Rectal smooth muscle tissue (tissue), 1 donor: ENCODE measurements at regions not wholly inside any gene's neighbourhood (a gene's known extent, or its start where the extent isn't known, plus 50 kb on each side); places are given as distances from the start of the nearest gene placed in this dataset.

Source experiments
- H3K27ac ChIP-seq: one replicate; pipeline ENCODE4 v1.7.0; 2013; ENCODE audit warnings: low read depth, low read length, inconsistent platforms
- H3K27me3 ChIP-seq: one replicate; pipeline ENCODE4 v1.7.0; 2013; ENCODE audit warnings: low read length; ENCODE audit not compliant: control insufficient read depth, insufficient read depth
- H3K36me3 ChIP-seq: one replicate; pipeline ENCODE4 v1.7.0; 2013; ENCODE audit warnings: low read length; ENCODE audit not compliant: control insufficient read depth, insufficient read depth
- H3K4me1 ChIP-seq: one replicate; pipeline ENCODE4 v1.7.0; 2013; ENCODE audit warnings: low read length; ENCODE audit not compliant: control insufficient read depth, insufficient read depth
- H3K4me3 ChIP-seq: one replicate; pipeline ENCODE4 v1.7.0; 2013; ENCODE audit warnings: low read length
- H3K9ac ChIP-seq: one replicate; pipeline ENCODE4 v1.7.0; 2013; ENCODE audit warnings: low read length

GRCh38 chr14:28468191-28469151 lies 298.1 kb upstream of the FOXG1 start:
- H3K9ac ChIP-seq: no peak overlapping the region
- H3K36me3 ChIP-seq: no peaks in the 10 kb centered on the region
- no peaks in the 10 kb centered on the region for H3K4me1 ChIP-seq
- H3K27ac ChIP-seq: no peak overlapping the region
- H3K4me3 ChIP-seq: no peak overlapping the region
- no peaks in the 10 kb centered on the region for H3K27me3 ChIP-seq

GRCh38 chr14:28482251-28483040 lies 284.1 kb upstream of the FOXG1 start:
- Histone ChIP-seq H3K36me3 (no peaks in the 10 kb centered on the region), H3K9ac (no peak overlapping the region), H3K27me3 (no peaks in the 10 kb centered on the region), H3K27ac (no peak overlapping the region), H3K4me1 (no peaks in the 10 kb centered on the region), H3K4me3 (no peak overlapping the region)

GRCh38 chr14:28483506-28483905 lies 283.1 kb upstream of the FOXG1 start:
- no peaks in the 10 kb centered on the region for H3K4me1 ChIP-seq
- H3K36me3 ChIP-seq: no peaks in the 10 kb centered on the region
- H3K27ac ChIP-seq: no peak overlapping the region
- H3K9ac ChIP-seq: no peak overlapping the region
- no peak overlapping the region for H3K4me3 ChIP-seq
- no peaks in the 10 kb centered on the region for H3K27me3 ChIP-seq

GRCh38 chr14:28488684-28489083 lies 277.9 kb upstream of the FOXG1 start:
- H3K27me3 ChIP-seq: no peaks in the 10 kb centered on the region
- no peak overlapping the region for H3K4me3 ChIP-seq
- no peaks in the 10 kb centered on the region for H3K36me3 ChIP-seq
- H3K4me1 ChIP-seq: no peaks in the 10 kb centered on the region
- H3K9ac ChIP-seq: no peak overlapping the region
- no peak overlapping the region for H3K27ac ChIP-seq

- no peak overlapping the region for H3K9ac ChIP-seq
- no peak overlapping the region for H3K4me3 ChIP-seq
- no peaks in the 10 kb centered on the region for H3K36me3 ChIP-seq
- no peaks in the 10 kb centered on the region for H3K4me1 ChIP-seq
- no peak overlapping the region for H3K27ac ChIP-seq
- H3K27me3 ChIP-seq: no peaks in the 10 kb centered on the region
These were observed 273.1 kb upstream of the FOXG1 start for GRCh38 chr14:28493516-28493915.

- Histone ChIP-seq H3K27me3 (no peaks in the 10 kb centered on the region), H3K9ac (no peak overlapping the region), H3K36me3 (no peaks in the 10 kb centered on the region), H3K4me1 (no peaks in the 10 kb centered on the region), H3K4me3 (no peak overlapping the region), H3K27ac (no peak overlapping the region)
These were observed 272.4 kb upstream of the FOXG1 start for GRCh38 chr14:28494196-28494595.

- no peaks in the 10 kb centered on the region for H3K27me3 ChIP-seq
- H3K27ac ChIP-seq: no peak overlapping the region
- no peak overlapping the region for H3K9ac ChIP-seq
- H3K36me3 ChIP-seq: no peaks in the 10 kb centered on the region
- no peaks in the 10 kb centered on the region for H3K4me1 ChIP-seq
- H3K4me3 ChIP-seq: no peak overlapping the region
These were observed 270.2 kb upstream of the FOXG1 start for GRCh38 chr14:28496364-28496763.

- H3K4me3 ChIP-seq: no peak overlapping the region
These were observed 264.1 kb upstream of the FOXG1 start for GRCh38 chr14:28502517-28502916.

GRCh38 chr14:28515571-28515970 lies 251.0 kb upstream of the FOXG1 start:
- Histone ChIP-seq H3K36me3 (no peaks in the 10 kb centered on the region), H3K27me3 (no peaks in the 10 kb centered on the region), H3K4me3 (no peak overlapping the region), H3K27ac (no peak overlapping the region), H3K9ac (no peak overlapping the region), H3K4me1 (no peaks in the 10 kb centered on the region)

More at GRCh38 chr14:28502517-28502916, 264.1 kb upstream of the FOXG1 start:
- Histone ChIP-seq H3K27ac (no peak overlapping the region), H3K4me1 (no peaks in the 10 kb centered on the region), H3K27me3 (no peaks in the 10 kb centered on the region), H3K9ac (no peak overlapping the region), H3K36me3 (no peaks in the 10 kb centered on the region)

GRCh38 chr14:28536889-28537288 lies 229.7 kb upstream of the FOXG1 start:
- no peak overlapping the region for H3K27ac ChIP-seq
- H3K27me3 ChIP-seq: no peaks in the 10 kb centered on the region
- H3K4me1 ChIP-seq: no peaks in the 10 kb centered on the region
- no peaks in the 10 kb centered on the region for H3K36me3 ChIP-seq
- H3K4me3 ChIP-seq: no peak overlapping the region
- H3K9ac ChIP-seq: no peak overlapping the region

GRCh38 chr14:28542040-28542439 lies 224.5 kb upstream of the FOXG1 start:
- Histone ChIP-seq H3K4me3 (no peak overlapping the region), H3K27me3 (no peaks in the 10 kb centered on the region), H3K36me3 (no peaks in the 10 kb centered on the region)

GRCh38 chr14:28565345-28565744 lies 201.2 kb upstream of the FOXG1 start:
- no peaks in the 10 kb centered on the region for H3K4me1 ChIP-seq
- no peak overlapping the region for H3K27ac ChIP-seq
- H3K9ac ChIP-seq: no peak overlapping the region
- no peak overlapping the region for H3K4me3 ChIP-seq
- H3K36me3 ChIP-seq: no peaks in the 10 kb centered on the region
- no peaks in the 10 kb centered on the region for H3K27me3 ChIP-seq

More at GRCh38 chr14:28542040-28542439, 224.5 kb upstream of the FOXG1 start:
- Histone ChIP-seq H3K9ac (no peak overlapping the region), H3K4me1 (no peaks in the 10 kb centered on the region), H3K27ac (no peak overlapping the region)
